ENCODE measurements at regions not wholly inside any gene's neighbourhood (a gene's known extent, or its start where the extent isn't known, plus 50 kb on each side); places are given as distances from the start of the nearest gene placed in this dataset.

GRCh38 chr18:45556222-45556621 is 59.1 kb upstream of the SLC14A2 start:
- in situ Hi-C loops (cut with MboI): no loop called here

GRCh38 chr18:45557287-45557686 is 58.0 kb upstream of the SLC14A2 start:
- no peaks in the 10 kb centered on the region for H4K20me1 ChIP-seq (ENCODE audit: control insufficient read depth, insufficient read depth)
- no peaks in the 10 kb centered on the region for H3K36me3 ChIP-seq (ENCODE audit: control insufficient read depth in 2 of 2, insufficient read depth in 2 of 2, low read length in 1 of 2)
- 37% methylated on average over 4 of the region's 4 CpGs for whole genome bisulfite sequencing (ENCODE audit: insufficient coverage, insufficient replicate concordance, low lambda C conversion rate, missing lambda C conversion rate)
- no TSS peak for BruUV-seq (replicated peaks)
- H3K4me1 ChIP-seq (ENCODE audit: control insufficient read depth, insufficient read depth, low read length): no peaks in the 10 kb centered on the region
- H3K9me3 ChIP-seq (replicated peaks; ENCODE audit: control insufficient read depth, insufficient read depth, low read length): no peaks in the 10 kb centered on the region
- ATAC-seq (no peak), FAIRE-seq (no peak), DNase-seq (ENCODE audit: low read depth, low spot score) (no peak)
- H3K4me3 ChIP-seq: no peak overlapping the region
- POLR2A ChIA-PET: no interaction called here
- H3K27me3 ChIP-seq (replicated peaks in 1 of 2; ENCODE audit: control insufficient read depth in 2 of 2, insufficient read depth in 2 of 2, low read length in 1 of 2): no peaks in the 10 kb centered on the region; a peak in 1 of 4 replicates
- CTCF ChIA-PET: no interaction called here
- in situ Hi-C loops (cut with MboI) (no loop called here), intact Hi-C loops (cut with micrococcal nuclease; ENCODE audit: unreplicated experiment) (no loop called here)
- SMC1A ChIA-PET (ENCODE audit: uncharacterized antibody, unreplicated experiment): no interaction called here
- no peak overlapping the region for H2AFZ ChIP-seq (ENCODE audit: control insufficient read depth, low read depth, low read length)
- H3K4me2 ChIP-seq (ENCODE audit: control insufficient read depth, insufficient read depth): no peak overlapping the region
- RAD21 ChIA-PET (ENCODE audit: unreplicated experiment): no interaction called here
- no peak overlapping the region for H3K27ac ChIP-seq (ENCODE audit: control insufficient read depth, insufficient read depth)
- no peak overlapping the region for H3K9ac ChIP-seq (ENCODE audit: control insufficient read depth, insufficient read depth, low read length)
- H3K79me2 ChIP-seq (ENCODE audit: control insufficient read depth, insufficient read depth, low read length): no peaks in the 10 kb centered on the region
- TF ChIP-seq MLLT1 (IDR thresholded peaks at IDR 0.05): no peak
- no peak for TF ChIP-seq ATF2 (IDR thresholded peaks at IDR 0.05; ENCODE audit: low read length)
- TF ChIP-seq PBX3 (IDR thresholded peaks at IDR 0.05; ENCODE audit: insufficient replicate concordance, low read depth, low read length): no peak
- TF ChIP-seq SMAD1 (IDR thresholded peaks at IDR 0.05; ENCODE audit: low read depth, partially characterized antibody): no peak

More at GRCh38 chr18:45556222-45556621, 59.1 kb upstream of the SLC14A2 start:
- no peaks in the 10 kb centered on the region for H3K36me3 ChIP-seq (ENCODE audit: control insufficient read depth in 2 of 2, insufficient read depth in 2 of 2, low read length in 1 of 2)
- no TSS peak for BruUV-seq (replicated peaks)
- intact Hi-C loops (cut with micrococcal nuclease; ENCODE audit: unreplicated experiment): no loop called here
- SMC1A ChIA-PET (ENCODE audit: uncharacterized antibody, unreplicated experiment): no interaction called here
- ATAC-seq: no peak
- no peak for DNase-seq (ENCODE audit: low read depth, low spot score)
- H3K27ac ChIP-seq (ENCODE audit: control insufficient read depth, insufficient read depth): no peak overlapping the region
- no peaks in the 10 kb centered on the region; a peak in 1 of 4 replicates for H3K27me3 ChIP-seq (replicated peaks in 1 of 2; ENCODE audit: control insufficient read depth in 2 of 2, insufficient read depth in 2 of 2, low read length in 1 of 2)
- H3K4me2 ChIP-seq (ENCODE audit: control insufficient read depth, insufficient read depth): no peak overlapping the region
- POLR2A ChIA-PET: no interaction called here
- no peak overlapping the region for H3K4me3 ChIP-seq
- no peak for FAIRE-seq
- H3K9ac ChIP-seq (ENCODE audit: control insufficient read depth, insufficient read depth, low read length): no peak overlapping the region
- TF ChIP-seq PAX8 (IDR thresholded peaks at IDR 0.05): no peak
- no peak for TF ChIP-seq HSF1 (IDR thresholded peaks at IDR 0.05; ENCODE audit: low read depth, low read length)
- 57% methylated on average over 2 of the region's 2 CpGs for WGBS (ENCODE audit: insufficient coverage, insufficient replicate concordance, low lambda C conversion rate, missing lambda C conversion rate)
- CTCF ChIA-PET: no interaction called here
- H3K4me1 ChIP-seq (ENCODE audit: control insufficient read depth, insufficient read depth, low read length): no peaks in the 10 kb centered on the region
- RAD21 ChIA-PET (ENCODE audit: unreplicated experiment): no interaction called here
- no peaks in the 10 kb centered on the region for H4K20me1 ChIP-seq (ENCODE audit: control insufficient read depth, insufficient read depth)
- H3K79me2 ChIP-seq (ENCODE audit: control insufficient read depth, insufficient read depth, low read length): no peaks in the 10 kb centered on the region
- no peak overlapping the region for H2AFZ ChIP-seq (ENCODE audit: control insufficient read depth, low read depth, low read length)
- H3K9me3 ChIP-seq (replicated peaks; ENCODE audit: control insufficient read depth, insufficient read depth, low read length): no peaks in the 10 kb centered on the region

All from GM12878 (cell line).